Kidney tubule cell (primary cell): ENCODE measurements at regions not wholly inside any gene's neighbourhood (a gene's known extent, or its start where the extent isn't known, plus 50 kb on each side); places are given as distances from the start of the nearest gene placed in this dataset.

Source experiments
- DNase-seq: peaks from one replicate; pipeline ENCODE4 v3.0.0-alpha.2; 2018; ENCODE audit warnings: low spot score

GRCh38 chr6:63371104-63371715 lies 51.4 kb upstream of the LGSN start:
- DNase-seq: no peak

- no peak for DNase-seq
Observed at GRCh38 chr6:63372951-63373533, 53.3 kb upstream of the LGSN start.

DNA sequence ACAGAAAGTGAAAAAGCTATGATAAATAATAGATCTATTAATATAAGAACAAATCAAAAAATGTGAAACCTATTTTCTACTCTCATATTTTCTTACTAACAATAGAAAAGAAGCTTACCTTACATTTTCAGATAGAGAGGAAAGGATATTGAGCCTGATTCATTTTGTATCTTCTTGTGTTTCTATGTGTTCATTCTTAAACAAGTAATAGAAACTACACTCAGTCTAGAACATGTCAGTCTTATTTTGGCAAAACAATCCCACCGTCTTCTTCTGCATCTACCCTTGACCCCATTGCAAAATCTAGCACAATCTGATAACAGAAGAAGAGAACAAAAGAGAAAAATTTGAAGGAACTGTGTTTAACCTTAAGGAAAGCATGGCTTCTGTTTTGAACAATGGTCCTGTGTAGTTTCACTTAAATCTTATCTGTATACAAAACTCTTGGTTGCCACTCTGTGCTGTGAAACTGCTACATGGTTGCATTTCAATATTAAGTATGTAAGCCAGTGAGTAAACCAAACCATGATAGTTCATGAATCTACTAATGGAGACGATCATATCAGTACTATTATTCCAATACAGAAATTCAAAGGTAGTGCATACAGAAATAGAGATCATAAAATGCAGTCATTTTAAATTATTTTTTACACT lies 69.5 kb upstream of the LGSN start:
- DNase-seq: no peak

DNA sequence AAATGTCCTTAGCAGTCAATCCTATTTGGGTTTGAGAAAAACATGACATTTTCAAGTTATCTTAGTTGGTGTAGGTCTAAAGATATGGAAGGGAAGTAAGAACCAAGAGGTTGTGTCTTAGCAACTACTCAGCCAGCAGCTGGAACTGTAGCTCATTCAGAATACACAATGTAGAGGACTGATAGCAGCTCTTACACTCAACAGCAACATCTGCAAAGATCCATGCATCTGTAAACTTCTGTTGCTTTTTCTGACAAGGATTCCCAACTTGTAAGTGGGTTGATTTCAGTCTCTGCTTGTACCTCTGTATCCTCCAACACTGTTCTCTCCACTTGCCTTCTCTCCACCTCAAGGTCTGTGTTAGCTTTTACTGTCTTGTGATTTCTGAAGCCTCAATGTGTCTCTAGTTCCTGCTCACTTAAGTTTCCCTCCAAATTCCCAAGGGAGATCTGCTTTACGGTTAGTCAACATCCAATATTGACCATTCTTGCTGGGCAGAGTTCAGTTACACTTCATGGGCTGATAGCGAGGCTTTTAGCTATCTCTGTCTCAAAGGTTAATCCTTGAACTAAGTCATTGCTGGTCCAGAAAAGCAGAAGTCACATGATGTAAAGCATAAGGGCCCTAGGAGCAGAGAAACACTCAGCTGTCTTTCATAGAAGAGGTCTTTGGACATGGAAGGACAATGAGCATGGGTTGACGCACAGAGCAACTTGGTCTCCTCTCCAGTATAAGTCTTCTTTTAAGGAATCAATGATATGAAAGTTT lies 71.6 kb upstream of the LGSN start:
- no peak for DNase-seq

DNA sequence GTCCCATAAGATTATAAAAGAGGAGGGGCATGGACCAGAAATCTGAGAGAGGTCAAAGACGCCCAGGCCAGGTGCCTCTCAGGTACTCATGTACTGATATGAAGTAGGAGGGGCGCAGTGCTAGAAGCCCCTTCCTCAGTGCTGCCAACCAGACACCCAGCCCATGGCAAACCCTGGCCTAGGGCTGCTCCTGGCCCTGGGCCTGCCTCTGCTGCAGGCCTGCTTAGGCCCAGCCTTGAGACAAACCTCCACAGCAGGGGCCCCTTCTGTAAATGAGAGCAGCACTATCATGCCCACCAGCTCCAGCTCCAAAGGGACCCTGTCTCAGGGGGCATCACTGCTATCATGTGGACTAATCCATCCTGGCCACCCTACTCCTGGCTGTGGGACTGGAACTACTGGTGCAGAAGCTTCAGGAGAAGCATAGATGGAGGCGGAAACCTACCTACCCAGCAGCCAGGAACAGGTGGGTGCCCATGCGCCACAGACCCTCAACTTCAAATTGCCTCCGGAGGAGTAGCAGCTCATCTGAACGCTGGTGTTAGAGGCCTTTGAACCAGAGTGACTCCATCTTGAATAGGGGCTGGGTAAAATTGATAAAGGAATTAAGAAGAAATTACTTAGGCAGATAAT lies 72.4 kb upstream of the LGSN start:
- no peak for DNase-seq

GRCh38 chr6:63394656-63395308 lies 75.0 kb upstream of the LGSN start:
- no peak for DNase-seq

- no peak for DNase-seq
Observed at GRCh38 chr6:63395381-63395780, 75.6 kb upstream of the LGSN start.

DNA sequence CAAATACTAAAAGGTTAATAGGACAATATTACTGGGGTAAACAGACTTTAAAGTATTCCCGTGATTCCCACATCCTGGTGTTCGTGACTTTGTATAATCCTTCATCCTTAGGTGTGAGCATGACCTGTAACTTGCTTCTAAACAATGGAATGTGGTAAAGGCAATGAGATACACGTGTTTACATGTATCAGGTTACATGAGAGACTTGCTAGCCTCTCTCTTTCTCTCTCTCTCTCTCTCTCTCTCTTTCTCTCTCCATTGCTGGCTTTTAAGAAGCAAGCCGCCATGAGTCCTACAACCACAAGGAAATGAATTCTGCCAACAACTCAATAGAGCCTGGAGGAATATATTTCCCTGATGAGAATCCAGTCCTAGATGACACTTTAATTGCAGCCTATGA lies 83.9 kb upstream of the LGSN start:
- DNase-seq: peak; percentile 11

- DNase-seq: no peak
Observed at GRCh38 chr6:63410435-63411426, 90.9 kb upstream of the LGSN start.

DNA sequence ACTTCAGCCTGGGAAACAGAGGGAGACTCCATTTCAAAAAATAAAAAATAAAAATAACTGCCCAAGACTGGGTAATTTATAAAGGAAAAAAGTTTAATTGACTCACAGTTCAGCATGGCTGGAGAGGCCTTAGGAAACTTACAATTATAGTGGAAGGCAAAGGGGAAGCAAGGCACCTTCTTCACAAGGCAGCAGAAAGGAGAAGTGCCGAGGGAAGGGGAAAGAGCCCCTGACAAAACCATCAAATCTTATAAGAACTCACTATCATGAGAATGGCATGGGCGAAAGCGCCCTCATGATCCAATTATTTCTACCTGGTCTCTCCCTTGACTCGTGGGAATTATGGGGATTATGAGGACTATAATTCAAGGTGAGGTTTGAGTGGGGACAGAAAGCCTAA lies 95.5 kb upstream of the LGSN start:
- no peak for DNase-seq

DNA sequence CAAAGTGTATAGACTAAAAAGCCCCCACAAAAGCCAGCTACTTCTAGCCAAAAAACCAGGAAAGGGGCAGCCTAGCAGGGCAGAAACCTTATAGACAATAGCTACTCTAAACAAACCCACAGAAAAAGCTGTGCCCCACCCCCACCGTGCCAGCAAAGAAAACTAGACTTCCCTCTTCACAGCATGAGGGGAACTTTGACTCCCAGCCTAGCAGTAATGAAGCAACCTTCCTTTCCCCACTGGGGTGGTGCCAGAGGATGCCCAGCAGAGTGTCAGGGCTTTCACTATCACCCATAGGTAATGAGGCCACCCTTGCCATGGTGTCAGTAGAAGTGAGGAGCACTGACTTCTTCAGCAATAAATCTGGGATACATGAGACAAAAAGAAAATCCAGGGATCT lies 99.0 kb upstream of the LGSN start:
- DNase-seq: no peak

DNA sequence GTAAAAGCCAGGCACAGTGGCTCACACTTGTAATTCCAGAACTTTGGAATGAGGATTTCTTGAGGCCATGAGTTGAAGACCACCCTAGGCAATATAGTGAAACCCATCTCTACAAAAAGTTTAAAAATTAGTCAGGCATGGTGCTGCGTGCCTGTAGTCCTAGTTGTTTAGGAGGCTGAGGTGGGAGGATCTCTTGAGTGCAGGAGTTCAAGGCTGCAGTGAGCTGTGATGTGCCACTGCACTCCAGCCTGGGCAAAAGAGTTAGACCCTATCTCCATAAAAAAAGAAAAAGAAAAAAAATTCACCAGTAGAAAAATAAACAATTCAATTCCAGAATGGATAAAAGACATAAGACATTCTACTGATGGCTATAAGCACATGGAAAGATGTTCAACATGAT lies 104.9 kb upstream of the LGSN start:
- DNase-seq: no peak

- no peak for DNase-seq
Observed at GRCh38 chr6:63425493-63425892, 105.7 kb upstream of the LGSN start.

- no peak for DNase-seq
Observed at GRCh38 chr6:63426844-63427243, 107.1 kb upstream of the LGSN start.

GRCh38 chr6:63427951-63428350 lies 108.2 kb upstream of the LGSN start:
- no peak for DNase-seq

- DNase-seq: no peak
Observed at GRCh38 chr6:63430985-63431519, 111.3 kb upstream of the LGSN start.

GRCh38 chr6:63434943-63435342 lies 115.2 kb upstream of the LGSN start:
- DNase-seq: no peak

DNA sequence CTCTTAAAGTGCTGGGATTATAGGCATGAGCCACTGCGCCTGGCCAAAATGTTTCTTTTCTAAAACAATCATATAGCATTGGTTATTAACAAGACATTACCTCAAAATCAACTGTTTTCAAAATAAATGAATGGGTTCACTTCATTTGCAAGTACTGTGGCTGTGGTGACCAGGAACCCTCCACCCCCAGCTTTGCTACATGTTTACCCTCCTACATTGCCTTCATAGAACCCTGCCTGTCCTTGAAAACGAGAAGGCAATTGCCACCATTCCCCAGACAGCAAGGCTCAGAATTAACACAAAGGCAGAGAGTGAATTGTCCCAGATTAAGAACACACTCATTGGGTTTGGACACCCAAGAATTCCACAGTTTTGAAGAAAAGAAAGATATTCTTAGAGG lies 116.6 kb upstream of the LGSN start:
- DNase-seq: no peak

DNA sequence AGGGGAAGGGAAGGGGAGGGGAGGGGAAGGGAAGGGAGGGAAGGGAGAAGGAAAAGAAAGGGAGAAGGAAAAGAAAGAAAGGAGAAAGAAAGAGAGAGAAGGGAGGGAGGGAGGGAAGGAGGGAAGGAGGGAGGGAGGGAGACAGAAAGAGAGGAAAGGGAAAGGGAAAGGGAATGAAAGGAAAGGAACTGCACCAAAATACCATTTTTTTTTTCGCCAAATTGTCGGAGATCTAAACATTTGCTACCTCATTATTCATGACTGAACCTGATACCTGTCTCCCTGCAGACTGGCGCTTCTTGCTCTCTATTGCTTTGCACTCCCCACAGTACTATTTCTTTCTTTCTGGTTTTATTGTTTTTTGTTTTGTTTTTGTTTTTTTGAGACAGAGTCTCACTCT lies 117.3 kb upstream of the LGSN start:
- no peak for DNase-seq

DNA sequence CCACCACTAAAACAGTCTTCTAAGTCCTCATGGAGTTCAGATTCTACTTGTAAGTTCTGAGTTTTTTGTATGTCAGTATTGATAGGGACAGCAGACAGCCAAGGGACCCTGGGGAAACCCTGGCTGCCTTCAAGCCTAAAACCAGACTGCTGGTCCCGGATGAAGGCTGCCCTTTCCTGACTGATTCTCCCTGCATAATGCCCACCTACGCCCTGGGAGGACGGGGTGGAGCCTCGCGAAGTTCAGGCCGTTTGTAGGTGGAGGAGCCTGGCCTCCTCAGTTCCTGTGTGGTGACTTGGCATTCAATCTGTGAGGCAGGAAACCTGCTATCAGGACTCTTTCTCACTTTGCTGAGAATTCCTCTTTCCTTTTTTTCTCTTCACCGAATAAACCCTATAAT lies 120.3 kb upstream of the LGSN start:
- no peak for DNase-seq

GRCh38 chr6:63440594-63440993 lies 120.8 kb upstream of the LGSN start:
- DNase-seq: no peak
